Left lung (tissue), 4 donors: ENCODE measurements at regions not wholly inside any gene's neighbourhood (a gene's known extent, or its start where the extent isn't known, plus 50 kb on each side); places are given as distances from the start of the nearest gene placed in this dataset.

Experiments used
- ATAC-seq: fragments of 200-7000 bp; cut with Tn5 transposase; one replicate; pipeline ENCODE4 v1.9.1; 2020; ENCODE audit warnings: moderate library complexity
- DNase-seq, 4 donors: peaks; one replicate each; pipeline ENCODE4 v3.0.0-alpha.2; 2013 to 2020
- H3K27ac ChIP-seq, 2 donors: fragments of 200-600 bp; sonication (generic) in 1 of 2; one replicate each; pipeline versions ENCODE4 v1.5.0 to v1.8.0; 2020 to 2021
- H3K27me3 ChIP-seq, 2 donors: fragments of 200-600 bp; sonication (generic) in 1 of 2; one replicate each; pipeline versions ENCODE4 v1.5.0 to v1.8.0; 2020 to 2021
- H3K36me3 ChIP-seq, 2 donors: fragments of 200-600 bp; sonication (generic) in 1 of 2; one replicate each; pipeline versions ENCODE4 v1.5.0 to v1.8.0; 2020 to 2021
- H3K4me1 ChIP-seq, 2 donors: fragments of 200-600 bp; one replicate each; pipeline ENCODE4 v1.8.0; 2021
- H3K4me3 ChIP-seq, 2 donors: fragments of 200-600 bp; sonication (generic) in 1 of 2; one replicate each; pipeline versions ENCODE4 v1.5.0 to v1.8.0; 2020 to 2021; ENCODE audit warnings: mild to moderate bottlenecking in 1 of 2
- H3K9me3 ChIP-seq, 2 donors: fragments of 200-600 bp; sonication (generic) in 1 of 2; one replicate each; pipeline versions ENCODE4 v1.5.0 to v1.8.0; 2020 to 2021
- CTCF ChIP-seq, 2 donors: fragments of 200-600 bp; sonication (generic) in 1 of 2; IDR thresholded peaks; one replicate each; pipeline versions ENCODE4 v1.5.0 to v1.8.0; 2021; ENCODE audit warnings: antibody characterized with exemption in 2 of 2
- intact Hi-C, 2 donors: fragments of 100-400 bp; cut with DNase I; formaldehyde crosslinking; loops; one replicate each; pipeline versions ENCODE4 v1.11.2 to v1.14.2; 2022
- donor health status: DM: no; HTN: yes; CAD: no.
- donor health status: DM: no; HTN: no; CAD: no.

DNA sequence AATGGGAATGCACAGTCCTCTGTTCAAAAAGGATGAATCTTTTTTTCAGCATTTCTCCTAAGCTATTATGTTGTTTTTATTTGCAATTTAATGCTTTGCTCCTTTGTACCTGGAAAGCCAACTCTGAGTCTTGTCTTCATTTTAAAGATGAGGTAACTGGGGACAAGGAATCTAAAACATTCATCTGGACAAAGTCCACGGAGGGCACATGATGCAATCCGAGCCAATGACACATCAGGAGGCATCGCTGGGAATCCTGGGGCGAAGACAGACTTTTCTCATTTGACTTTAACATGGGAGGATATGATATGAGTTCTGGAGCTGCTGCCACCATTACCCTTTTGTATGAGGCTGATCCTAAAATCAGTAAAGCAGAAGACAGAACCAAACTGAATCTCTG lies 116.5 kb upstream of the REG3G start:
- no peaks in the 10 kb centered on the region for H3K27me3 ChIP-seq
- H3K36me3 ChIP-seq = no peaks in the 10 kb centered on the region
- H3K4me3 ChIP-seq = no peak overlapping the region
- no peak overlapping the region for H3K27ac ChIP-seq
- no peak for DNase-seq
- intact Hi-C loops = no loop called here
- no peaks in the 10 kb centered on the region for H3K9me3 ChIP-seq
- no peak for ATAC-seq
- no peaks in the 10 kb centered on the region for H3K4me1 ChIP-seq
- no peak for TF ChIP-seq CTCF (IDR thresholded peaks at IDR 0.05)

DNA sequence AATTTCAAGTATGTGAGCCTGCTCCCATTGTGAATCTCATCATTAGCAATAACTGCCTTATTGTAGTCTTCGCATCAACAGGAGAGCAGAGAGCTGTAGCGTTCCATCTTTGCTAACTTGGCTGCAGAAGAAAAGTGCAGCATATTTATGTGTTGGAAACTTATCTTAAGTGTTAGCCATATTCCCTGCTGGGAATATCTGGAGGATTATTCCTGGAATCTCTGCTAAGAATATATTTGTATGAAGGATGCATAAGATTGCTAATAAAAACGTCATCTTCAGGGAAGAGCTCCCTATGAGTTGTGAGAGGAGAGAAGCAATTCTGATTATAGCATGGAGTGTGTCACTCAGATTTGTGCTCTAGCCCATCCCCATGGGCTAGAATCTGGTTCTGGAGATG lies 115.1 kb upstream of the REG3G start:
- no peak overlapping the region for H3K4me3 ChIP-seq
- no peak overlapping the region for H3K27ac ChIP-seq
- intact Hi-C loops = no loop called here
- no peak for TF ChIP-seq CTCF (IDR thresholded peaks at IDR 0.05)
- H3K9me3 ChIP-seq = no peaks in the 10 kb centered on the region
- no peaks in the 10 kb centered on the region for H3K36me3 ChIP-seq
- H3K27me3 ChIP-seq = no peaks in the 10 kb centered on the region
- DNase-seq = no peak
- no peaks in the 10 kb centered on the region for H3K4me1 ChIP-seq
- ATAC-seq = no peak

DNA sequence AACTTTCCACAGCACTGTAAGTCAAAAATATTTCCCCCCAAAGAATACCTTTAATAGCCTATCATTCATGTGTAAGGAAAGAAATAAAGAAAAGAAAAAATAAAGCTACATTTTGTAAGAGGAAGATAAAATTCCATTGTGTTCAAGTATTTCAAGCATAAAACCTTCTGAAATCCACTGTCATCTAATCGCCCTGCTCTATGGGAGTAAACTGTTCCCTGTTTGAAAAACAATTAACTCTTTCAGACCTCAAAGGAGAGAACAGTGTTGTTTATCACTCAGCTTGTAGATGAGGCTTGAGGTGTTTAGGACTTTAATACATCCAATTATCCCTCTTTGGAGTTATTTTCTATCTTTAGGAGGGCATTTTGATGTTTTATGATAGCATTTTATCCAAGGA lies 112.2 kb upstream of the REG3G start:
- Histone ChIP-seq H3K27ac (no peak overlapping the region), H3K9me3 (no peaks in the 10 kb centered on the region), H3K4me3 (no peak overlapping the region), H3K4me1 (no peaks in the 10 kb centered on the region), H3K27me3 (no peaks in the 10 kb centered on the region), H3K36me3 (no peaks in the 10 kb centered on the region)
- DNase-seq (no peak), ATAC-seq (no peak)
- intact Hi-C loops = no loop called here
- TF ChIP-seq CTCF (IDR thresholded peaks at IDR 0.05) = no peak

DNA sequence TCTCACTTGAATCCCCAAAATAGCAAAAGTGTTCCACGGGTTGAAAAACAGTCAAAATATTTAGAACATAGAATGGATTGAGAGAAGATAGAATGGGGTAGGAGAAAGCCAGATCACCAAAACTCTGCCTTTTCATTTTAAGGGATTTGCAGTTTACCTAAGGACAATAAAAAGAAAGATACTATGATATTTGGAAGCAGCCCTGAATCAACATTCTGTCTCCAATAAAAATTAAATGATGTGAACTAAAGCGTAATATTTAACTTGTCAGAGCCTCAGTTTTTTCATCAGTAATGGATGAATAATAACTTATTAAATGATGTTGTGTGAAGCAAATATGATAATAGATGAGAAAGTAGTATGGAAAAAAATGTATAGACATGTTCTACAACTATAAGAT lies 100.2 kb upstream of the REG3G start:
- Histone ChIP-seq H3K9me3 (no peaks in the 10 kb centered on the region), H3K27ac (no peak overlapping the region), H3K36me3 (no peaks in the 10 kb centered on the region), H3K27me3 (no peaks in the 10 kb centered on the region), H3K4me3 (no peak overlapping the region), H3K4me1 (no peaks in the 10 kb centered on the region)
- no peak for TF ChIP-seq CTCF (IDR thresholded peaks at IDR 0.05)
- no peak for ATAC-seq
- intact Hi-C loops = no loop called here
- no peak for DNase-seq

- no peak for TF ChIP-seq CTCF (IDR thresholded peaks at IDR 0.05)
- H3K4me1 ChIP-seq = no peaks in the 10 kb centered on the region
- no peaks in the 10 kb centered on the region for H3K27me3 ChIP-seq
- no peak overlapping the region for H3K4me3 ChIP-seq
- DNase-seq = no peak
- H3K36me3 ChIP-seq = no peaks in the 10 kb centered on the region
- ATAC-seq = no peak
- no peaks in the 10 kb centered on the region for H3K9me3 ChIP-seq
- intact Hi-C loops = no loop called here
- no peak overlapping the region for H3K27ac ChIP-seq
These were observed 97.0 kb upstream of the REG3G start for GRCh38 chr2:78928502-78928901.
